Erythroblast (primary cell): ENCODE measurements at regions not wholly inside any gene's neighbourhood (a gene's known extent, or its start where the extent isn't known, plus 50 kb on each side); places are given as distances from the start of the nearest gene placed in this dataset.

ENCODE experiments used
- GATA1 ChIP-seq: IDR thresholded peaks from 2 replicates; pipeline ENCODE4 v1.6.1; 2011; ENCODE audit warnings: low read depth, mild to moderate bottlenecking, control low read depth, low read length, moderate library complexity
- POLR2A ChIP-seq: IDR thresholded peaks from 2 replicates; pipeline ENCODE4 v1.6.1; 2011; ENCODE audit warnings: mild to moderate bottlenecking, low read length

DNA sequence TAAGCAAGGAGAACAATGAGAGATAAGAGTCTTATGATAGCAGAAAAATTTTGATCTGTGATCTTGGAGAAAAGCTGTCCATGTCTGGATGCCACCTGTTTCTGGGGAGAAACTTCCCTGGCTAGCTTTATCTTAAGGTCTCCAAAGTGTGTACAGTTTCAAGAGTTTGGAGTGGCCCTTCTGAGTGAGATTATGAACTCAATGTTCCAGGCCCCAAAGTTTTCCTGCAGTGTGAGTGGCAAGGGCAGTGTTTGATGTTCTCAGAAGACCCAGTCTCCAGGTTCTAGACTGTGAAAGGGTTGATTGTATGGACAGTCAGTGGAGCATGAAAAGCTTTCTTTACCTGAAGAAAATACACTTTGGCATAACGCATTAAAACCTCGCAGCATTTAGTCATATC lies 121.7 kb downstream of the OLIG3 start:
- no peak for TF ChIP-seq POLR2A
- no peak for TF ChIP-seq GATA1
